ENCODE measurements at regions not wholly inside any gene's neighbourhood (a gene's known extent, or its start where the extent isn't known, plus 50 kb on each side); places are given as distances from the start of the nearest gene placed in this dataset.

DNA sequence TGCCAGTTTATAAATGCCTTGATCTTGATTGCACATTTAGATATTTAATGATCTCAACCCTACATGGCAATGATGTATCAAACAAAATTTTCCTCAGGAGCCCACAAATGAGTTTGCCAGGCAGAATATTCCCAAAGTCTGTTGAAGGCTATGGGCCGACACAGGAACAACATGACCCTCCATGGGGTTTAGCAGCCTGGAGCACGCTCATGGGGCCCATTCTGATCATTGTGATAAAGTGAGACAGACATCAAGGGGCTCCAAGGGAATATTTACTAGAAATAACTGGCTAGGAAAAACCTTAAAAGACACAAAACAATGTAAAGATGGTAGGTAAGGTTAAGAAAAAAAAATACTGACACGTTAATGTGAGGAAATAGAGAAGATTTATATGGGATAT is 485.4 kb downstream of the PLCL1 start:
- H3K36me3 ChIP-seq (ENCODE audit: control insufficient read depth, insufficient read depth, low read length), result no peaks in the 10 kb centered on the region

GRCh38 chr2:198287706-198288105 is 483.3 kb downstream of the PLCL1 start:
- H3K4me3 ChIP-seq (ENCODE audit: low read depth, low read length), result no peak overlapping the region
- no peaks in the 10 kb centered on the region for H3K27me3 ChIP-seq (ENCODE audit: control insufficient read depth, insufficient read depth, low read length)
- no peaks in the 10 kb centered on the region for H3K36me3 ChIP-seq (ENCODE audit: control insufficient read depth, insufficient read depth, low read length)
- ChIA-PET POLR2A (no interaction called here), CTCF (interaction anchor here (1.2 kb wide), 1 partner anchor 9 kb away, joined by 3 read pairs; no protein-coding TSS in a partner anchor)
- no peak for TF ChIP-seq CTCF (IDR thresholded peaks at IDR 0.05; ENCODE audit: insufficient read depth, low read depth, low read length)
- no peak for DNase-seq (ENCODE audit: low read depth)

More for the DNA sequence above, 485.4 kb downstream of the PLCL1 start:
- CTCF ChIA-PET, result no interaction called here
- no peaks in the 10 kb centered on the region for H3K27me3 ChIP-seq (ENCODE audit: control insufficient read depth, insufficient read depth, low read length)
- no peak for DNase-seq (ENCODE audit: low read depth)
- no peak for TF ChIP-seq CTCF (IDR thresholded peaks at IDR 0.05; ENCODE audit: insufficient read depth, low read depth, low read length)
- no peak overlapping the region for H3K4me3 ChIP-seq (ENCODE audit: low read depth, low read length)
- POLR2A ChIA-PET, result no interaction called here

DNA sequence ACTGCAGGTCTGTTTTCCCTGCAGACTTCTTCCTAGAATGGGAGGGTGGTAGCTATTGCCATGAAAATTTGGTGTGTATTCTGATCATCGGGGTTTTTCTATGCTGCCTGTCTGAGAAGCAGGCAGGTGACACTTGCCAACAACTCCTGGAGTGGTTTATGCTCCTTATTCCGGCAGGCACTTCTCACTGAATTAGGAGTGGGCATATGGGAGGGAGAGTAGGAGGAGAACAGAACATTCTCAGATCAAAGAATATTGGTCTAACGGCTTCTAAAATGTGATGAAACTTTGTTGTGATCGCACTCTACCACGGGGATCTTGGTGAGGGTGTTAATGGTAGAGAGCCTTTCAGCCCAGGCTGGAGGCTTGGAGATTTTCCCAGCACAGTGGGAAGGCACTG is 480.8 kb downstream of the PLCL1 start:
- ChIA-PET POLR2A (no interaction called here), CTCF (interaction anchor here (2.2 kb wide), 1 partner anchor 11 kb away, joined by 9 read pairs; no protein-coding TSS in a partner anchor)
- DNase-seq (ENCODE audit: low read depth), result no peak
- TF ChIP-seq CTCF (IDR thresholded peaks at IDR 0.05; ENCODE audit: insufficient read depth, low read depth, low read length), result no peak
- H3K27me3 ChIP-seq (ENCODE audit: control insufficient read depth, insufficient read depth, low read length), result no peaks in the 10 kb centered on the region
- no peak overlapping the region for H3K4me3 ChIP-seq (ENCODE audit: low read depth, low read length)
- no peaks in the 10 kb centered on the region for H3K36me3 ChIP-seq (ENCODE audit: control insufficient read depth, insufficient read depth, low read length)

DNA sequence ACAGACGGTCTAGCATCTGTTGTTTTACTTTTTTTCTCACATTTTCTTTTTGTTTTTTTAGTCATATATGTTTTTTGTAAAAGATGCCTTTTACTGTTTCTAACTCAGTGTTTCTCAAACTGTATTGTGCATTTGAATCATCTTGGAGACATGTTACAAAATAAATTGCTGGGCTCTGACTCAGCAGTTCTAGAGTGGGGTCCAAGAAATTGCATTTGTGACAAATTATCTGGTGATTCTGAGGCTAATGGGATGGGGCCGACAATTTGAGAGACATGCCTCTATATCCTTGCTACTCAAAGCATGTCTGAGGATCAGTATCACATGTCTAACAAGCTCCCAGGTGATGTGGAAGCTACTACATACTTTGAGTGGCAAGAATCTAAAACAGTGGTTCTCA is 478.8 kb downstream of the PLCL1 start:
- ChIA-PET CTCF (no interaction called here), POLR2A (no interaction called here)
- H3K27me3 ChIP-seq (ENCODE audit: control insufficient read depth, insufficient read depth, low read length), result no peaks in the 10 kb centered on the region
- H3K36me3 ChIP-seq (ENCODE audit: control insufficient read depth, insufficient read depth, low read length), result no peaks in the 10 kb centered on the region
- no peak overlapping the region for H3K4me3 ChIP-seq (ENCODE audit: low read depth, low read length)
- TF ChIP-seq CTCF (IDR thresholded peaks at IDR 0.05; ENCODE audit: insufficient read depth, low read depth, low read length), result no peak
- DNase-seq (ENCODE audit: low read depth), result no peak

DNA sequence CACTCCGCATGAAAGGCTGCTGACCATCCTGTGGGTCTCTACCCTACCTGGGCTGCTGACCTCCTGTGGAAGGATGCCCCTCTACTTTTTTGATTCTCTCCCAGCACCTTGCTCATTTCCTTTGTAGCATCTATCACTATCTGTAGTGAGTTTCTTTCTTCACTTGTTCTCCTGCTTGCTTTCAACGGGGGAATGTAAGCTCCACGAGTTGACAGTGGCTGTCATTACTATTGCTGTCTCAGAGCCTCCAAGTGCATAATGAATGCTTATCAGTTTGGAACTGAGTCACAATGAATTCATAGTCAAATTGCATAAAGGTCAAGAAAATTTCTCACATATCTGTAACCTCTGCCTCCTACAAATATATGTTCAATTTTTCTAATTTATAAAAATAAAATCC is 477.7 kb downstream of the PLCL1 start:
- ChIA-PET POLR2A (no interaction called here), CTCF (no interaction called here)
- Histone ChIP-seq H3K36me3 (ENCODE audit: control insufficient read depth, insufficient read depth, low read length) (no peaks in the 10 kb centered on the region), H3K27me3 (ENCODE audit: control insufficient read depth, insufficient read depth, low read length) (no peaks in the 10 kb centered on the region), H3K4me3 (ENCODE audit: low read depth, low read length) (no peak overlapping the region)
- no peak for DNase-seq (ENCODE audit: low read depth)
- TF ChIP-seq CTCF (IDR thresholded peaks at IDR 0.05; ENCODE audit: insufficient read depth, low read depth, low read length), result no peak
